H1 (cell line): ENCODE measurements at regions not wholly inside any gene's neighbourhood (a gene's known extent, or its start where the extent isn't known, plus 50 kb on each side); places are given as distances from the start of the nearest gene placed in this dataset.

ENCODE experiments used
- EP300 ChIP-seq, 2 experiments: IDR thresholded peaks; 1 replicate in 1 of 2; 2 replicates in 1 of 2; pipeline ENCODE4 v1.6.1; 2011 to 2012; ENCODE audit warnings: low read depth in 2 of 2, low read length in 2 of 2, mild to moderate bottlenecking in 2 of 2, borderline replicate concordance in 1 of 2, inconsistent platforms in 1 of 2, moderate library complexity in 1 of 2
- GABPA ChIP-seq: IDR thresholded peaks from 2 replicates; pipeline ENCODE4 v1.6.1; 2011; ENCODE audit warnings: mild to moderate bottlenecking, low read length, moderate library complexity, borderline replicate concordance; ENCODE audit not compliant: insufficient read depth
- NANOG ChIP-seq: IDR thresholded peaks from 2 replicates; pipeline ENCODE4 v1.6.1; 2011; ENCODE audit warnings: low read length, low read depth, mild to moderate bottlenecking, inconsistent platforms; ENCODE audit not compliant: insufficient read depth, poor library complexity, severe bottlenecking
- SIN3A ChIP-seq, 2 experiments: IDR thresholded peaks in 1 of 2; conservative IDR thresholded peaks in 1 of 2; 2 replicates each; pipeline ENCODE4 v1.6.1; 2011 to 2012; ENCODE audit warnings: low read length in 2 of 2, improper control_type of control experiment in 1 of 2, low read depth in 1 of 2, mild to moderate bottlenecking in 1 of 2

DNA sequence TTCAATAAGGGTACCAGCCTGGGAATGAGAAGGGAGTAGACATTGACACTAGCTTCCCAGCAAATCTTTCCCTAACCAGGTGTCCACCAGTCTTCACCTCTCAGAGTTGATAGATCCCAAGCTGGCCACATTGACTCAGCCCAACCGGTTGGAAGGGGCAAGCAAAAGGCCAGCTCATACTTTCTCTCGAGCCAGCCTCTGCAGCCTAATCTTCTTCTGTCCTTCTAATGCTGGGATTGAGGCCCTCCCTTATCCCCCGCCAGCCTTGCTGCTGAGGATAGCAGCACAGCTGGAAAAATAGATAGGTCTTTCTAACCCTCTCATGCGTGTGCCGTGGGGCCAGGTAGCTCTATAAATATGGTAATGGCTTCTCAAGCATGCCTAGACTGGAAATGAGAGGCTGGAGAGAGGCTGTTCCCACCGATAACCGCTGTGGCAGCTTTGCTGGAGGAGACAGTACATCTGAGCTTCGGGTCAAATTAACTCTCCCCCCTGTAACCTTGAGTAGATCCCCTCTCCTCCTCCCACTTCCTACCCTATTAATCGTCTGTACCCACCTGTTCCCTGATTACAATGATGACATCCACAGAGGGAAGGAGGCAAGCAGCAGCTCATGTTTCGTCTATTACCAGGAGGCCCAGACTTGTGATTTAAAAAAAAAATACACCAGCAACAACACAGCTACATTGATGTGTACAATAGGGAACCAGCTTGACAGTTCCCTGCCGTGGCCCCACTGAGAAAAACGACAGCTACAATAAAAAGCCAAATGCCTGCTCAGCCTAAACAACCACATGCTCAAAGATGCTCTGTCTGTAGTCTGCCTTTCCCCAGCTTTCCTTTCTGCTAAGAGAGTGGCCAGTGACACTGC, 219.9 kb upstream of the BRINP1 start (continued):
- TF ChIP-seq SIN3A (conservative IDR thresholded peaks at IDR 0.05 in 1 of 2, IDR thresholded peaks at IDR 0.05 in 1 of 2; ENCODE audit: low read depth in 1 of 2, low read length in 2 of 2): no peak
- no peak for TF ChIP-seq GABPA
- no peak for TF ChIP-seq NANOG
- TF ChIP-seq EP300 (IDR thresholded peaks at IDR 0.05; ENCODE audit: borderline replicate concordance in 1 of 2, low read depth in 2 of 2, low read length in 2 of 2): no peak
